HEK293 (cell line): ENCODE measurements at regions not wholly inside any gene's neighbourhood (a gene's known extent, or its start where the extent isn't known, plus 50 kb on each side); places are given as distances from the start of the nearest gene placed in this dataset.

Experiments used
- CTCF ChIA-PET: fragments of 350-600 bp; formaldehyde crosslinking; extraction: SDS; loops from one replicate; lab custom pipeline; 2021; ENCODE audit warnings: antibody characterized with exemption; lab: Yijun Ruan, JAX
- POLR2A ChIA-PET: fragments of 300-600 bp; formaldehyde crosslinking; extraction: SDS; loops from one replicate; lab custom pipeline; 2020; ENCODE audit warnings: antibody characterized with exemption, inconsistent platforms; lab: Yijun Ruan, JAX
- H3K27ac ChIP-seq: fragments of 200-500 bp; sonication (Bioruptor generic); 2 replicates; pipeline ENCODE4 v1.5.1; 2014; ENCODE audit warnings: low read depth, low read length, control low read depth, inconsistent platforms; ENCODE audit errors: extremely low read depth
- H3K36me3 ChIP-seq, 2 experiments: fragments of 200-500 bp in 1 of 2; sonication (Bioruptor generic) in 1 of 2; 1 replicate in 1 of 2; 2 replicates in 1 of 2; pipeline ENCODE4 v1.5.1; 2014 to 2017; ENCODE audit warnings: inconsistent platforms in 2 of 2, low read length in 2 of 2; ENCODE audit not compliant: control insufficient read depth in 2 of 2, insufficient read depth in 1 of 2
- H3K4me1 ChIP-seq: fragments of 200-500 bp; sonication (Bioruptor generic); 2 replicates; pipeline ENCODE4 v1.5.1; 2014; ENCODE audit warnings: mild to moderate bottlenecking, low read length, inconsistent platforms; ENCODE audit not compliant: control insufficient read depth, insufficient read depth
- H3K4me3 ChIP-seq: 2 replicates; pipeline ENCODE4 v1.5.1; 2011; ENCODE audit warnings: low read depth, mild to moderate bottlenecking, control low read depth, low read length, moderate library complexity
- H3K9me3 ChIP-seq: fragments of 200-500 bp; sonication (Bioruptor generic); 2 replicates; pipeline ENCODE4 v1.5.1; 2014; ENCODE audit warnings: low read depth, low read length, inconsistent platforms; ENCODE audit not compliant: control insufficient read depth, insufficient read depth
- AEBP2 ChIP-seq: fragments of 450-650 bp; formaldehyde crosslinking; IDR thresholded peaks from 2 replicates; pipeline ENCODE4 v1.5.1; 2016; ENCODE audit warnings: missing biosample characterization, missing genetic modification characterization, borderline replicate concordance
- HOXC10 ChIP-seq: sonication (generic); formaldehyde crosslinking; IDR thresholded peaks from 2 replicates; pipeline ENCODE4 v1.8.1; 2023; ENCODE audit warnings: mild to moderate bottlenecking, missing genetic modification reagents
- KLF1 ChIP-seq: fragments of 450-650 bp; formaldehyde crosslinking; IDR thresholded peaks from 2 replicates; pipeline ENCODE4 v1.5.1; 2016; ENCODE audit warnings: missing biosample characterization, missing genetic modification characterization
- PRDM1 ChIP-seq: fragments of 450-650 bp; formaldehyde crosslinking; IDR thresholded peaks from 2 replicates; pipeline ENCODE4; 2016; ENCODE audit warnings: missing biosample characterization, missing genetic modification characterization
- PRDM2 ChIP-seq: fragments of 450-650 bp; formaldehyde crosslinking; IDR thresholded peaks from 2 replicates; pipeline ENCODE4 v1.5.1; 2016; ENCODE audit warnings: missing biosample characterization, missing genetic modification characterization, borderline replicate concordance
- WT1 ChIP-seq: fragments of 450-650 bp; formaldehyde crosslinking; IDR thresholded peaks from 2 replicates; pipeline ENCODE4 v1.5.1; 2016; ENCODE audit warnings: missing biosample characterization, missing genetic modification characterization
- ZEB2 ChIP-seq: fragments of 450-650 bp; formaldehyde crosslinking; IDR thresholded peaks from 2 replicates; pipeline ENCODE4 v1.5.1; 2016; ENCODE audit warnings: missing biosample characterization, missing genetic modification characterization
- ZNF155 ChIP-seq: fragments of 450-650 bp; formaldehyde crosslinking; IDR thresholded peaks from 2 replicates; pipeline ENCODE4 v1.5.1; 2016; ENCODE audit warnings: missing biosample characterization, missing genetic modification characterization
- ZNF16 ChIP-seq: fragments of 450-650 bp; formaldehyde crosslinking; IDR thresholded peaks from 2 replicates; pipeline ENCODE4 v1.5.1; 2016; ENCODE audit warnings: low read depth, missing biosample characterization, missing genetic modification characterization
- ZNF174 ChIP-seq: fragments of 450-650 bp; formaldehyde crosslinking; IDR thresholded peaks from 2 replicates; pipeline ENCODE4 v1.5.0; 2017; ENCODE audit warnings: missing biosample characterization, mild to moderate bottlenecking, missing genetic modification characterization
- ZNF184 ChIP-seq: fragments of 450-650 bp; IDR thresholded peaks from 2 replicates; pipeline ENCODE4 v1.5.1; 2018; ENCODE audit warnings: missing biosample characterization, mild to moderate bottlenecking, missing genetic modification characterization
- ZNF24 ChIP-seq: fragments of 450-650 bp; formaldehyde crosslinking; IDR thresholded peaks from 2 replicates; pipeline ENCODE4 v1.5.1; 2016; ENCODE audit warnings: missing biosample characterization, missing genetic modification characterization
- ZNF449 ChIP-seq: fragments of 450-650 bp; formaldehyde crosslinking; IDR thresholded peaks from 2 replicates; pipeline ENCODE4 v1.5.1; 2017; ENCODE audit warnings: missing biosample characterization, mild to moderate bottlenecking, missing genetic modification characterization, moderate library complexity
- ZNF529 ChIP-seq: fragments of 450-650 bp; formaldehyde crosslinking; IDR thresholded peaks from 2 replicates; pipeline ENCODE4 v1.5.1; 2017; ENCODE audit warnings: missing genetic modification characterization, missing biosample characterization; ENCODE audit not compliant: insufficient replicate concordance
- ZNF560 ChIP-seq: fragments of 450-650 bp; formaldehyde crosslinking; IDR thresholded peaks from 2 replicates; pipeline ENCODE4 v1.5.1; 2017; ENCODE audit warnings: missing biosample characterization, missing genetic modification characterization, borderline replicate concordance
- ZNF596 ChIP-seq: fragments of 450-650 bp; IDR thresholded peaks from 2 replicates; pipeline ENCODE4 v1.5.0; 2018; ENCODE audit warnings: missing biosample characterization, mild to moderate bottlenecking, missing genetic modification characterization, moderate library complexity
- ZNF639 ChIP-seq: fragments of 450-650 bp; formaldehyde crosslinking; IDR thresholded peaks from 2 replicates; pipeline ENCODE4 v1.5.1; 2016; ENCODE audit warnings: missing biosample characterization, missing genetic modification characterization
- ZNF776 ChIP-seq: fragments of 450-650 bp; formaldehyde crosslinking; IDR thresholded peaks from 2 replicates; pipeline ENCODE4 v1.5.0; 2017; ENCODE audit warnings: missing biosample characterization, missing genetic modification characterization, borderline replicate concordance
- ZNF843 ChIP-seq: fragments of 450-650 bp; formaldehyde crosslinking; IDR thresholded peaks from 2 replicates; pipeline ENCODE4 v1.5.1; 2016; ENCODE audit warnings: missing biosample characterization, missing genetic modification characterization
- ZSCAN23 ChIP-seq: fragments of 450-650 bp; formaldehyde crosslinking; IDR thresholded peaks from 2 replicates; pipeline ENCODE4 v1.5.1; 2016; ENCODE audit warnings: missing biosample characterization, missing genetic modification characterization

- TF ChIP-seq PRDM2 (tag by site-specific recombination): no peak
- no peak for TF ChIP-seq ZNF449 (tag by site-specific recombination)
- TF ChIP-seq ZNF16 (tag by site-specific recombination): no peak
- no peak for TF ChIP-seq ZNF843
- TF ChIP-seq ZSCAN23 (tag by site-specific recombination): no peak
These were observed 355.5 kb downstream of the GLRX3 start (continued) for GRCh38 chr10:130491693-130492050.

GRCh38 chr10:130492266-130492934, 356.2 kb downstream of the GLRX3 start:
- ChIA-PET CTCF (interaction anchor here (0.5 kb wide), 1 partner anchor 1382 kb away, joined by 3 read pairs; no protein-coding TSS in a partner anchor), POLR2A (no interaction called here)
- Histone ChIP-seq H3K4me1 (no peaks in the 10 kb centered on the region), H3K27ac (no peak overlapping the region), H3K9me3 (no peaks in the 10 kb centered on the region), H3K4me3 (no peak overlapping the region), H3K36me3 (no peaks in the 10 kb centered on the region)
- TF ChIP-seq ZNF16 (tag by site-specific recombination) (no peak), ZNF155 (tag by site-specific recombination) (no peak), KLF1 (peak; percentile 98), ZNF184 (tag by site-specific recombination) (no peak)

- no peaks in the 10 kb centered on the region for H3K36me3 ChIP-seq
- no peaks in the 10 kb centered on the region for H3K9me3 ChIP-seq
- H3K27ac ChIP-seq: no peak overlapping the region
- POLR2A ChIA-PET: no interaction called here
- H3K4me1 ChIP-seq: no peaks in the 10 kb centered on the region
- TF ChIP-seq HOXC10 (CRISPR knock-in tag) (no peak), ZNF596 (no peak), ZNF776 (no peak), PRDM1 (tag by site-specific recombination) (no peak), ZNF24 (no peak), WT1 (tag by site-specific recombination) (no peak), AEBP2 (tag by site-specific recombination) (no peak), ZNF174 (no peak), ZNF639 (tag by site-specific recombination) (no peak), ZNF529 (no peak), ZEB2 (tag by site-specific recombination) (no peak), ZNF560 (tag by site-specific recombination) (no peak)
- TF ChIP-seq, all 188 proteins: peak for 0
- CTCF ChIA-PET: no interaction called here
- H3K4me3 ChIP-seq: no peak overlapping the region
These were observed 356.8 kb downstream of the GLRX3 start for GRCh38 chr10:130493021-130493420.
